Neural cell (in vitro differentiated cells): ENCODE measurements at regions not wholly inside any gene's neighbourhood (a gene's known extent, or its start where the extent isn't known, plus 50 kb on each side); places are given as distances from the start of the nearest gene placed in this dataset.

Experiments used
- H2AFZ ChIP-seq: fragments of 200-600, 300-800 bp; sonication (generic), shearing (Covaris generic); 2 replicates; pipeline ENCODE4 v1.6.0; 2014; ENCODE audit warnings: low read depth, mild to moderate bottlenecking, antibody characterized with exemption, low read length, moderate library complexity
- H3F3A ChIP-seq: fragments of 200-600 bp; shearing (Covaris generic); 2 replicates; pipeline ENCODE4 v1.6.1; 2016; ENCODE audit warnings: mild to moderate bottlenecking, moderate library complexity, mixed read lengths, antibody characterized with exemption, low read length; ENCODE audit not compliant: insufficient read depth, poor library complexity, severe bottlenecking
- H3K27ac ChIP-seq: fragments of 200-600, 300-800 bp; sonication (generic), shearing (Covaris generic); 2 replicates; pipeline ENCODE4 v1.5.1; 2014; ENCODE audit warnings: mild to moderate bottlenecking, low read length, moderate library complexity
- H3K27me3 ChIP-seq: fragments of 300-800, 200-600 bp; sonication (generic), shearing (Covaris generic); 2 replicates; pipeline ENCODE4 v1.6.0; 2014; ENCODE audit warnings: mild to moderate bottlenecking, low read depth, low read length, moderate library complexity; ENCODE audit not compliant: insufficient read depth
- H3K36me3 ChIP-seq: fragments of 300-800, 200-600 bp; sonication (generic), shearing (Covaris generic); 2 replicates; pipeline ENCODE4 v1.5.1; 2014; ENCODE audit warnings: mild to moderate bottlenecking, antibody characterized with exemption, low read length, moderate library complexity; ENCODE audit not compliant: insufficient read depth
- H3K4me2 ChIP-seq: fragments of 300-800, 200-600 bp; sonication (generic), shearing (Covaris generic); 2 replicates; pipeline ENCODE4 v1.6.0; 2014; ENCODE audit warnings: mild to moderate bottlenecking, low read length
- H3K4me3 ChIP-seq: fragments of 300-800, 200-600 bp; sonication (generic), shearing (Covaris generic); 2 replicates; pipeline ENCODE4 v1.5.1; 2014; ENCODE audit warnings: mild to moderate bottlenecking, low read length, moderate library complexity
- H3K79me2 ChIP-seq: fragments of 200-600 bp; shearing (Covaris generic); replicated peaks from 2 replicates; pipeline ENCODE4 v1.6.0; 2014; ENCODE audit warnings: mild to moderate bottlenecking, low read length, moderate library complexity; ENCODE audit not compliant: insufficient read depth
- H3K9ac ChIP-seq: fragments of 300-800, 200-600 bp; sonication (generic), shearing (Covaris generic); 2 replicates; pipeline ENCODE4 v1.6.1; 2016; ENCODE audit warnings: mild to moderate bottlenecking, low read length, mixed read lengths
- H3K9me2 ChIP-seq: fragments of 200-600 bp; shearing (Covaris generic); 2 replicates; pipeline ENCODE4 v1.6.1; 2016; ENCODE audit warnings: mild to moderate bottlenecking, low read length, mixed read lengths; ENCODE audit not compliant: insufficient read depth
- H3K9me3 ChIP-seq: fragments of 200-600, 300-800 bp; sonication (generic), shearing (Covaris generic); 2 replicates; pipeline ENCODE4 v1.6.1; 2016; ENCODE audit warnings: mild to moderate bottlenecking, mixed run types, low read length, moderate library complexity, mixed read lengths
- H4K20me1 ChIP-seq: fragments of 200-600 bp; shearing (Covaris generic); 2 replicates; pipeline ENCODE4 v1.6.1; 2016; ENCODE audit warnings: mild to moderate bottlenecking, mixed run types; ENCODE audit not compliant: insufficient read depth
- EP300 ChIP-seq: fragments of 450-650 bp; conservative IDR thresholded peaks from 2 replicates; pipeline ENCODE4 v1.6.1; 2014; ENCODE audit warnings: antibody characterized with exemption, mild to moderate bottlenecking, moderate library complexity; ENCODE audit not compliant: poor library complexity, severe bottlenecking
- EZH2 ChIP-seq: fragments of 200-600, 300-800 bp; shearing (Covaris generic), sonication (generic); IDR thresholded peaks from 2 replicates; pipeline ENCODE4 v1.6.1; 2014; ENCODE audit warnings: antibody characterized with exemption, low read length, borderline replicate concordance, mild to moderate bottlenecking; ENCODE audit not compliant: insufficient read depth, poor library complexity, severe bottlenecking
- MXI1 ChIP-seq: fragments of 450-650 bp; conservative IDR thresholded peaks from 2 replicates; pipeline ENCODE4 v1.6.1; 2014; ENCODE audit warnings: antibody characterized with exemption, mild to moderate bottlenecking; ENCODE audit not compliant: poor library complexity, severe bottlenecking
- POLR2AphosphoS5 ChIP-seq: IDR thresholded peaks from 2 replicates; pipeline ENCODE4 v1.6.1; 2012
- RAD21 ChIP-seq: fragments of 450-650 bp; conservative IDR thresholded peaks from 2 replicates; pipeline ENCODE4 v1.6.1; 2014; ENCODE audit warnings: antibody characterized with exemption, mild to moderate bottlenecking, moderate library complexity
- SMC3 ChIP-seq: fragments of 450-650 bp; conservative IDR thresholded peaks from 2 replicates; pipeline ENCODE4 v1.6.1; 2014; ENCODE audit warnings: antibody characterized with exemption, mild to moderate bottlenecking, moderate library complexity; ENCODE audit not compliant: poor library complexity
- TAF1 ChIP-seq: IDR thresholded peaks from 2 replicates; pipeline ENCODE4 v1.6.1; 2012; ENCODE audit warnings: low read depth
- TF ChIP-seq, protein P1 (sequence below): fragments of 450-650 bp; IDR thresholded peaks from 2 replicates; pipeline ENCODE4 v1.5.1; 2014; ENCODE audit warnings: antibody characterized with exemption, mild to moderate bottlenecking, moderate library complexity; ENCODE audit not compliant: poor library complexity, severe bottlenecking
- TF ChIP-seq, protein P2 (sequence below): IDR thresholded peaks from 2 replicates; pipeline ENCODE4 v1.6.1; 2012; ENCODE audit warnings: borderline replicate concordance

DNA sequence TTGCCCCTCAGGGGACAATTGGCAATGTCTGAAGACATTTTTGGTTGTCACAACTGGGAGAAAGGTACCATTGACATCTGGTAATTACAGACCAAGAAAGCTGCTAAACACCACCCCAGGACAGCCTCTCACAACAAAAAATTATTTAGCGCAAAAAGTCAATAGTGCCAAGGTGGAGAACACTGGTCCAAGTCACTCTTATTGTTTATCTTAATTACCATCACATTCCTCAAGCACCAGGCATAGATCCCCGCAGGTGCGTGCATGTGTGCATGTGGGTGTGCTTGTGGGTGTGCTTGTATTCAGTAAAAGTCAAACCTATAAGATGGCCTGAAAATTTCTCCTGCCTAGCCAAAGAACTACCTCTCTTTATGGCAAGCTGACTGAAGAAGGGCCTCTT lies 74.9 kb upstream of the WDR75 start:
- H3K27ac ChIP-seq: no peak overlapping the region
- TF ChIP-seq EZH2: no peak
- H3K4me3 ChIP-seq: no peak overlapping the region
- no peaks in the 10 kb centered on the region for H4K20me1 ChIP-seq
- no peaks in the 10 kb centered on the region for H3K9me3 ChIP-seq
- no peaks in the 10 kb centered on the region for H3K27me3 ChIP-seq
- no peak overlapping the region for H3K4me2 ChIP-seq
- no peaks in the 10 kb centered on the region for H3K79me2 ChIP-seq
- no peaks in the 10 kb centered on the region for H3F3A ChIP-seq
- H3K36me3 ChIP-seq: no peaks in the 10 kb centered on the region
- H3K9me2 ChIP-seq: no peaks in the 10 kb centered on the region
- H3K9ac ChIP-seq: no peak overlapping the region
- H2AFZ ChIP-seq: no peak overlapping the region

DNA sequence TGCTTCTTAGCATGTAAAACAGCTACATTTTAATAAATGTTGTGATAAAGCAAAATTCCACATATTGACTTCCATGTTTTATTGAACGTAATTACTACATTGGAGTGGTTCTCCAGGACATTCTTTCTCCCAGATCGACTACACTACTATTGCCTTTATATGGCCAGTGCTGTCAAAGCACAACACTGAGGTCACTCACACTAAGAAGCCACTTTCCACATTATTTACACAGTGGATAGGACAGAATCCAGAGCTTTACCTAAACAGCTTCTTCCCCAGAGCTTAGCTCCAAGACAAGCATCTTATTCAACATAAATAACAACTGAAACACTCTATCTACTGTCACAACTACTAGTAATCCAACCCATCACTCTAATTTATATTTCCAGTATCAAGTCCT lies 73.9 kb upstream of the WDR75 start:
- no peak overlapping the region for H2AFZ ChIP-seq
- H3K79me2 ChIP-seq: no peaks in the 10 kb centered on the region
- H3K27me3 ChIP-seq: no peaks in the 10 kb centered on the region
- no peaks in the 10 kb centered on the region for H3F3A ChIP-seq
- no peaks in the 10 kb centered on the region for H3K36me3 ChIP-seq
- TF ChIP-seq EZH2 (no peak), TAF1 (no peak), SMC3 (no peak), MXI1 (no peak), RAD21 (no peak)
- TF ChIP-seq, protein P1, sequence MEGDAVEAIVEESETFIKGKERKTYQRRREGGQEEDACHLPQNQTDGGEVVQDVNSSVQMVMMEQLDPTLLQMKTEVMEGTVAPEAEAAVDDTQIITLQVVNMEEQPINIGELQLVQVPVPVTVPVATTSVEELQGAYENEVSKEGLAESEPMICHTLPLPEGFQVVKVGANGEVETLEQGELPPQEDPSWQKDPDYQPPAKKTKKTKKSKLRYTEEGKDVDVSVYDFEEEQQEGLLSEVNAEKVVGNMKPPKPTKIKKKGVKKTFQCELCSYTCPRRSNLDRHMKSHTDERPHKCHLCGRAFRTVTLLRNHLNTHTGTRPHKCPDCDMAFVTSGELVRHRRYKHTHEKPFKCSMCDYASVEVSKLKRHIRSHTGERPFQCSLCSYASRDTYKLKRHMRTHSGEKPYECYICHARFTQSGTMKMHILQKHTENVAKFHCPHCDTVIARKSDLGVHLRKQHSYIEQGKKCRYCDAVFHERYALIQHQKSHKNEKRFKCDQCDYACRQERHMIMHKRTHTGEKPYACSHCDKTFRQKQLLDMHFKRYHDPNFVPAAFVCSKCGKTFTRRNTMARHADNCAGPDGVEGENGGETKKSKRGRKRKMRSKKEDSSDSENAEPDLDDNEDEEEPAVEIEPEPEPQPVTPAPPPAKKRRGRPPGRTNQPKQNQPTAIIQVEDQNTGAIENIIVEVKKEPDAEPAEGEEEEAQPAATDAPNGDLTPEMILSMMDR: no peak
- TF ChIP-seq, protein P2, sequence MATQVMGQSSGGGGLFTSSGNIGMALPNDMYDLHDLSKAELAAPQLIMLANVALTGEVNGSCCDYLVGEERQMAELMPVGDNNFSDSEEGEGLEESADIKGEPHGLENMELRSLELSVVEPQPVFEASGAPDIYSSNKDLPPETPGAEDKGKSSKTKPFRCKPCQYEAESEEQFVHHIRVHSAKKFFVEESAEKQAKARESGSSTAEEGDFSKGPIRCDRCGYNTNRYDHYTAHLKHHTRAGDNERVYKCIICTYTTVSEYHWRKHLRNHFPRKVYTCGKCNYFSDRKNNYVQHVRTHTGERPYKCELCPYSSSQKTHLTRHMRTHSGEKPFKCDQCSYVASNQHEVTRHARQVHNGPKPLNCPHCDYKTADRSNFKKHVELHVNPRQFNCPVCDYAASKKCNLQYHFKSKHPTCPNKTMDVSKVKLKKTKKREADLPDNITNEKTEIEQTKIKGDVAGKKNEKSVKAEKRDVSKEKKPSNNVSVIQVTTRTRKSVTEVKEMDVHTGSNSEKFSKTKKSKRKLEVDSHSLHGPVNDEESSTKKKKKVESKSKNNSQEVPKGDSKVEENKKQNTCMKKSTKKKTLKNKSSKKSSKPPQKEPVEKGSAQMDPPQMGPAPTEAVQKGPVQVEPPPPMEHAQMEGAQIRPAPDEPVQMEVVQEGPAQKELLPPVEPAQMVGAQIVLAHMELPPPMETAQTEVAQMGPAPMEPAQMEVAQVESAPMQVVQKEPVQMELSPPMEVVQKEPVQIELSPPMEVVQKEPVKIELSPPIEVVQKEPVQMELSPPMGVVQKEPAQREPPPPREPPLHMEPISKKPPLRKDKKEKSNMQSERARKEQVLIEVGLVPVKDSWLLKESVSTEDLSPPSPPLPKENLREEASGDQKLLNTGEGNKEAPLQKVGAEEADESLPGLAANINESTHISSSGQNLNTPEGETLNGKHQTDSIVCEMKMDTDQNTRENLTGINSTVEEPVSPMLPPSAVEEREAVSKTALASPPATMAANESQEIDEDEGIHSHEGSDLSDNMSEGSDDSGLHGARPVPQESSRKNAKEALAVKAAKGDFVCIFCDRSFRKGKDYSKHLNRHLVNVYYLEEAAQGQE: no peak
- no peaks in the 10 kb centered on the region for H3K9me2 ChIP-seq
- H3K9ac ChIP-seq: no peak overlapping the region
- no peaks in the 10 kb centered on the region for H4K20me1 ChIP-seq
- no peak overlapping the region for H3K27ac ChIP-seq
- no peak overlapping the region for H3K4me2 ChIP-seq
- no peaks in the 10 kb centered on the region for H3K9me3 ChIP-seq
- H3K4me3 ChIP-seq: no peak overlapping the region

DNA sequence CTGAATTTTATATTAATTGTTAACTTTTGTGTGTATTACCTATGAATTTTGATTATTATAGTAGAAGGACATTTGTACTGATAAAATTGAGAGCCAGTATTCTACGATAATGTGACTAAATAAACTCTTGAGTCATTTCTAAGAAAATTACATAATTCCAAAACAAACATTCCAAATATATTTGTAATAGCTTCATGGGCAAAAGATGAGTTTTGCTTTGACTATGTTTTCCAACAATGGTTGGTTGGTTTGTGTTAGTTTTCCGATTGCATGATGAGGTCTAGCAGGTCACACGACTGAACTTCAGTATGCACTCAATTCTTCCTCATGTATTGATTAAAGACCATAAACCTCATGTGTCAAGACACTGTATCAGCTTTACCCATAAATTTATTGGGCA lies 71.7 kb upstream of the WDR75 start:
- Histone ChIP-seq H3K4me2 (no peak overlapping the region), H3K27me3 (no peaks in the 10 kb centered on the region), H3K36me3 (no peaks in the 10 kb centered on the region), H3K9ac (no peak overlapping the region), H4K20me1 (no peaks in the 10 kb centered on the region), H3K27ac (no peak overlapping the region), H3F3A (no peaks in the 10 kb centered on the region), H3K4me3 (no peak overlapping the region), H3K79me2 (no peaks in the 10 kb centered on the region), H2AFZ (no peak overlapping the region), H3K9me2 (no peaks in the 10 kb centered on the region), H3K9me3 (no peaks in the 10 kb centered on the region)
- TF ChIP-seq, protein P1: no peak
- TF ChIP-seq EP300 (no peak), EZH2 (no peak), POLR2AphosphoS5 (no peak), TAF1 (no peak), SMC3 (no peak), MXI1 (no peak), RAD21 (no peak)
- TF ChIP-seq, protein P2: no peak
